IPS-15b (cell line): ENCODE measurements at regions not wholly inside any gene's neighbourhood (a gene's known extent, or its start where the extent isn't known, plus 50 kb on each side); places are given as distances from the start of the nearest gene placed in this dataset.
"Not testable (repeated sequence)": the region's sequence is repeated elsewhere in the genome, so short reads cannot be mapped to it uniquely, and the experiment has no call there.

Experiments used
- H3K27me3 ChIP-seq: one replicate; pipeline ENCODE4 v1.6.1; 2013; ENCODE audit warnings: low read length; ENCODE audit not compliant: control insufficient read depth, insufficient read depth
- H3K36me3 ChIP-seq: one replicate; pipeline ENCODE4 v1.6.1; 2013; ENCODE audit warnings: low read length; ENCODE audit not compliant: control insufficient read depth, insufficient read depth
- H3K4me1 ChIP-seq: one replicate; pipeline ENCODE4 v1.6.1; 2013; ENCODE audit warnings: mild to moderate bottlenecking, low read length; ENCODE audit not compliant: control insufficient read depth, insufficient read depth
- H3K4me3 ChIP-seq: one replicate; pipeline ENCODE4 v1.5.1; 2013; ENCODE audit warnings: low read depth, low read length
- H3K9ac ChIP-seq: one replicate; pipeline ENCODE4 v1.6.1; 2013; ENCODE audit warnings: low read depth, mild to moderate bottlenecking, low read length
- H3K9me3 ChIP-seq: one replicate; pipeline ENCODE4 v1.6.1; 2013; ENCODE audit warnings: mild to moderate bottlenecking, low read length; ENCODE audit not compliant: control insufficient read depth, insufficient read depth

GRCh38 chr4:123640271-123640670, 243.7 kb downstream of the SPRY1 start:
- Histone ChIP-seq H3K4me1 (no peaks in the 10 kb centered on the region), H3K27me3 (no peaks in the 10 kb centered on the region), H3K4me3 (no peak overlapping the region), H3K9me3 (no peaks in the 10 kb centered on the region), H3K9ac (no peak overlapping the region), H3K36me3 (no peaks in the 10 kb centered on the region)

GRCh38 chr4:123640824-123641223, 244.2 kb downstream of the SPRY1 start:
- Histone ChIP-seq H3K9ac (no peak overlapping the region), H3K36me3 (no peaks in the 10 kb centered on the region), H3K4me3 (no peak overlapping the region), H3K27me3 (no peaks in the 10 kb centered on the region), H3K4me1 (no peaks in the 10 kb centered on the region), H3K9me3 (no peaks in the 10 kb centered on the region)

GRCh38 chr4:123643691-123644090, 247.1 kb downstream of the SPRY1 start:
- H3K9me3 ChIP-seq = no peaks in the 10 kb centered on the region
- no peaks in the 10 kb centered on the region for H3K4me1 ChIP-seq
- H3K9ac ChIP-seq = no peak overlapping the region
- H3K36me3 ChIP-seq = no peaks in the 10 kb centered on the region
- H3K27me3 ChIP-seq = no peaks in the 10 kb centered on the region
- H3K4me3 ChIP-seq = no peak overlapping the region

- Histone ChIP-seq H3K9me3 (no peaks in the 10 kb centered on the region), H3K36me3 (no peaks in the 10 kb centered on the region), H3K9ac (no peak overlapping the region), H3K4me3 (no peak overlapping the region), H3K27me3 (no peaks in the 10 kb centered on the region), H3K4me1 (peaks cover 7% of the 10 kb centered on the region)
Observed at GRCh38 chr4:123649250-123649644, 252.7 kb downstream of the SPRY1 start.

- no peak overlapping the region for H3K4me3 ChIP-seq
- H3K4me1 ChIP-seq = peaks cover 7% of the 10 kb centered on the region
- no peak overlapping the region for H3K9ac ChIP-seq
- H3K36me3 ChIP-seq = no peaks in the 10 kb centered on the region
- no peaks in the 10 kb centered on the region for H3K27me3 ChIP-seq
- no peaks in the 10 kb centered on the region for H3K9me3 ChIP-seq
Observed at GRCh38 chr4:123649645-123650391, 253.2 kb downstream of the SPRY1 start.

GRCh38 chr4:123651066-123651465, 254.5 kb downstream of the SPRY1 start:
- H3K4me1 ChIP-seq = peaks cover 7% of the 10 kb centered on the region
- H3K36me3 ChIP-seq = no peaks in the 10 kb centered on the region
- H3K9me3 ChIP-seq = peaks cover 1% of the 10 kb centered on the region
- no peak overlapping the region for H3K4me3 ChIP-seq
- H3K9ac ChIP-seq = no peak overlapping the region
- H3K27me3 ChIP-seq = no peaks in the 10 kb centered on the region

- H3K27me3 ChIP-seq = no peaks in the 10 kb centered on the region
- H3K9ac ChIP-seq = no peak overlapping the region
- H3K9me3 ChIP-seq = peaks cover 6% of the 10 kb centered on the region
- H3K4me1 ChIP-seq = peaks cover 7% of the 10 kb centered on the region
- H3K4me3 ChIP-seq = no peak overlapping the region
- H3K36me3 ChIP-seq = no peaks in the 10 kb centered on the region
Observed at GRCh38 chr4:123651536-123652180, 255.1 kb downstream of the SPRY1 start.

- Histone ChIP-seq H3K4me1 (peaks cover 7% of the 10 kb centered on the region), H3K4me3 (no peak overlapping the region), H3K27me3 (no peaks in the 10 kb centered on the region), H3K36me3 (no peaks in the 10 kb centered on the region), H3K9ac (no peak overlapping the region), H3K9me3 (peaks cover 6% of the 10 kb centered on the region)
Observed at GRCh38 chr4:123652476-123652875, 255.9 kb downstream of the SPRY1 start.

- H3K4me1 ChIP-seq = peaks cover 7% of the 10 kb centered on the region
- H3K36me3 ChIP-seq = no peaks in the 10 kb centered on the region
- H3K9me3 ChIP-seq = peaks cover 6% of the 10 kb centered on the region
- no peak overlapping the region for H3K4me3 ChIP-seq
- H3K9ac ChIP-seq = no peak overlapping the region
- H3K27me3 ChIP-seq = no peaks in the 10 kb centered on the region
Observed at GRCh38 chr4:123653236-123653635, 256.6 kb downstream of the SPRY1 start.

GRCh38 chr4:123656746-123657294, 260.2 kb downstream of the SPRY1 start:
- H3K4me3 ChIP-seq, H3K27me3 ChIP-seq, H3K4me1 ChIP-seq, H3K9me3 ChIP-seq, H3K36me3 ChIP-seq, H3K9ac ChIP-seq: not testable (repeated sequence)

- H3K4me1 ChIP-seq, H3K9ac ChIP-seq, H3K36me3 ChIP-seq, H3K4me3 ChIP-seq, H3K9me3 ChIP-seq, H3K27me3 ChIP-seq: not testable (repeated sequence)
Observed at GRCh38 chr4:123657606-123658005, 261.0 kb downstream of the SPRY1 start.

- H3K4me1 ChIP-seq = no peaks in the 10 kb centered on the region
- no peaks in the 10 kb centered on the region for H3K27me3 ChIP-seq
- no peak overlapping the region for H3K9ac ChIP-seq
- no peaks in the 10 kb centered on the region for H3K36me3 ChIP-seq
- H3K9me3 ChIP-seq = peaks cover 6% of the 10 kb centered on the region
- H3K4me3 ChIP-seq = no peak overlapping the region
Observed at GRCh38 chr4:123659262-123659661, 262.7 kb downstream of the SPRY1 start.
